ENCODE measurements at regions not wholly inside any gene's neighbourhood (a gene's known extent, or its start where the extent isn't known, plus 50 kb on each side); places are given as distances from the start of the nearest gene placed in this dataset.

DNA sequence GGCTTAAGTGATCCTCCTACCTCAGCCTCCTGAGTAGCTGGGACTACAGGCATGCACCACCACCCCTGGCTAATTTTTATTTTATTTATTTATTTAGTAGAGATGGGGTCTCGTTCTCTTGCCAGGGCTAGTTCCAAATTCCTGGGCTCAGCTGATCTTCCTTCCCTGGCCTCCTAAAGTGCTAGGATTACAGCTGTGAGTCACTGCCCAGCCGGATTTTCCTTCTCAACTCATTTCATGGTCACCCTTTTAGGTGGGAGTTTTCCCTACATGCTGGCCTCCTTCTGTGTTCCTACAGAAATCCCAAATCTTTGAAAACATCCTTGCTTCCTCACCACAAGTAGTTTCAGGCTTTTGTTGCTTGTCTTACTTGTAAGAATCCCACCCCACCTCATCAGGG lies 102.1 kb upstream of the SIAH1 start:
- H3K36me3 ChIP-seq: no peaks in the 10 kb centered on the region
- H3K4me3 ChIP-seq: no peak overlapping the region
- no peak overlapping the region for H3K27ac ChIP-seq
- H3K27me3 ChIP-seq (replicated peaks): no peaks in the 10 kb centered on the region
- H3K9me3 ChIP-seq (replicated peaks): no peaks in the 10 kb centered on the region
- peaks cover 4% of the 10 kb centered on the region; the same call in 1 of the 2 replicates for H3K4me1 ChIP-seq (replicated peaks)
- no peak for DNase-seq (ENCODE audit: low read depth in 1 of 2, low spot score in 2 of 2)

GRCh38 chr16:48481772-48482171 lies 96.6 kb upstream of the SIAH1 start:
- H3K27me3 ChIP-seq (replicated peaks): no peaks in the 10 kb centered on the region; the same call in 1 of the 2 replicates
- no peaks in the 10 kb centered on the region for H3K9me3 ChIP-seq (replicated peaks)
- no peak for DNase-seq (ENCODE audit: low read depth in 1 of 2, low spot score in 2 of 2)
- H3K36me3 ChIP-seq: no peaks in the 10 kb centered on the region
- H3K4me1 ChIP-seq (replicated peaks): no peaks in the 10 kb centered on the region
- H3K4me3 ChIP-seq: no peak overlapping the region
- H3K27ac ChIP-seq: no peak overlapping the region

DNA sequence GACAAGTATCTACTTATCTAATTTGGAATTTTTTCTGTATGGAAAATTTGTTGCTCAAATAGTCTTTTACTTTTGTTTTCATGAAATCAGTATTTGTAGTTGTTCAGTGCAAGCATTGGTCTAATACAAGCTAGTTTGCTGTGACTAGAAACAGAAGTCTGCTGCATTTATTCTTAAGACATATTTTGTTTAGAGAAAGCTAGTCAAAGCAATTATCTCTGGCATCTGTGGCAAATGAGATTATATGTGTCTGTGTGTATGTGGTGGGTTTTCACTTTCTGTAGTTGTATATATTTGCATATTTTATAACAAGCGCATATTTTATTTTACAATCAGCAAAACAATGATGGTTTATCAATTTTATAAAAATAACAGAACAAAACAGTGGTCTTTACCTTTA lies 96.0 kb upstream of the SIAH1 start:
- H3K4me1 ChIP-seq (replicated peaks): no peaks in the 10 kb centered on the region
- H3K27ac ChIP-seq: no peak overlapping the region
- no peak for DNase-seq (ENCODE audit: low read depth in 1 of 2, low spot score in 2 of 2)
- H3K9me3 ChIP-seq (replicated peaks): no peaks in the 10 kb centered on the region
- H3K36me3 ChIP-seq: no peaks in the 10 kb centered on the region
- H3K4me3 ChIP-seq: no peak overlapping the region
- H3K27me3 ChIP-seq (replicated peaks): no peaks in the 10 kb centered on the region; the same call in 1 of the 2 replicates

DNA sequence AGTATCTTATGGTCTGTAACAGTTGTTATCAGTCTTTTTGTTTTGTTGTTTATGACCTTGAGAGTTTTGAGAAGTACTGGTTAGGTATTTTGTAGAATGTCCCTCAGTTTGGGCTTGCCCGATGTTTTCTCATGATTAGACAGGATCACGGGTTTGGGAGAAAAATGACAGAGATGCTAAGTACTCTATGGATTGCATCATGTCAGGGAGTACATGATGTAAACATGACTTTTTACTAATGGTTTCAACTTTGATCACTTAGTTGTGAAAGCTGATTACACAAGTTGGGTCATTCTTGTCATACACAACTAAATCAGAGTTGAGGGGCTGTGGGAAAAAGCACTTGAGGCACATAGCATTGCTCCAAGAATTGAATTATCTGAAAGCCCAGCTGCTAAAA lies 94.7 kb upstream of the SIAH1 start:
- DNase-seq (ENCODE audit: low read depth in 1 of 2, low spot score in 2 of 2): no peak
- no peak overlapping the region for H3K27ac ChIP-seq
- no peaks in the 10 kb centered on the region; the same call in 1 of the 2 replicates for H3K27me3 ChIP-seq (replicated peaks)
- no peaks in the 10 kb centered on the region for H3K9me3 ChIP-seq (replicated peaks)
- no peaks in the 10 kb centered on the region for H3K4me1 ChIP-seq (replicated peaks)
- H3K36me3 ChIP-seq: no peaks in the 10 kb centered on the region
- H3K4me3 ChIP-seq: no peak overlapping the region

- H3K27ac ChIP-seq: no peak overlapping the region
- H3K27me3 ChIP-seq (replicated peaks): no peaks in the 10 kb centered on the region; the same call in 1 of the 2 replicates
- H3K9me3 ChIP-seq (replicated peaks): no peaks in the 10 kb centered on the region
- H3K4me3 ChIP-seq: no peak overlapping the region
- no peaks in the 10 kb centered on the region for H3K36me3 ChIP-seq
- no peaks in the 10 kb centered on the region for H3K4me1 ChIP-seq (replicated peaks)
- DNase-seq (ENCODE audit: low read depth in 1 of 2, low spot score in 2 of 2): no peak
Measured at GRCh38 chr16:48479329-48479728, 94.1 kb upstream of the SIAH1 start.

- H3K27ac ChIP-seq: no peak overlapping the region
- no peaks in the 10 kb centered on the region; the same call in 1 of the 2 replicates for H3K27me3 ChIP-seq (replicated peaks)
Measured at GRCh38 chr16:48478393-48478792, 93.2 kb upstream of the SIAH1 start.

GRCh38 chr16:48471435-48471834 lies 86.2 kb upstream of the SIAH1 start:
- Histone ChIP-seq H3K4me1 (replicated peaks) (no peaks in the 10 kb centered on the region), H3K4me3 (no peak overlapping the region), H3K27me3 (replicated peaks) (no peaks in the 10 kb centered on the region), H3K9me3 (replicated peaks) (no peaks in the 10 kb centered on the region), H3K27ac (no peak overlapping the region), H3K36me3 (no peaks in the 10 kb centered on the region)
- no peak for DNase-seq (ENCODE audit: low read depth in 1 of 2, low spot score in 2 of 2)

More at GRCh38 chr16:48478393-48478792, 93.2 kb upstream of the SIAH1 start:
- H3K4me1 ChIP-seq (replicated peaks): no peaks in the 10 kb centered on the region
- H3K4me3 ChIP-seq: no peak overlapping the region
- H3K9me3 ChIP-seq (replicated peaks): no peaks in the 10 kb centered on the region
- no peak for DNase-seq (ENCODE audit: low read depth in 1 of 2, low spot score in 2 of 2)
- no peaks in the 10 kb centered on the region for H3K36me3 ChIP-seq

DNA sequence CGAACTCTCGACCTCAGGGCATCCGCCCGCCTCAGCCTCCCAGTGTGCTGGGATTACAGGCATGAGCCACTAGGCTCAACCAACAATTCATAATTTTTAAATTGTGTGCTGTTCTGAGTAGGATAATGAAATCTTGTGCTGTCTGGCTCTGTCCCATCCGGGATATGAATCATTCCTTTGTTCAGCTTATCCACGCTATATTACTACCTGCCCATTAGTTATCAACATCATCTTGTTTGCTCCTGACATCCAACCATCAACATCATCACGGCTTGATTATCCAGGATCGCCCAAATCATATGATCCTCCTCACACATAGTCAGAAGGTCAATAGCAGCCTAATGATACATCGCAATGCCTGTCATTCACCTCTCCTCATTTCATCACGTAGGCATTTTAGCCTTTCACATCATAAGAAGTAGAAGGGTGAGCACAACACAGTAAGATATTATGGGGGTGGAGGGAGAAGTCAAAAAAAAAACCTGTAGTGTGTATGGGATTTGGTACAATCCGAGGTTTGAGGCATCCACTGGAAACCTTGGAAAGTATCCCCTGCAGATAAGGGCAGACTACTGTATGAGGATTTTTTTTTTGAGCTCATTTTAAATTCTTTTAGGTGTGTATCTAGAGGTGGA lies 77.0 kb upstream of the SIAH1 start:
- DNase-seq (ENCODE audit: low read depth in 1 of 2, low spot score in 2 of 2): no peak
- no peaks in the 10 kb centered on the region for H3K27me3 ChIP-seq (replicated peaks)
- H3K36me3 ChIP-seq: no peaks in the 10 kb centered on the region
- H3K9me3 ChIP-seq (replicated peaks): no peaks in the 10 kb centered on the region
- H3K27ac ChIP-seq: no peak overlapping the region
- H3K4me3 ChIP-seq: no peak overlapping the region
- H3K4me1 ChIP-seq (replicated peaks): peaks cover 12% of the 10 kb centered on the region

GRCh38 chr16:48459167-48459566 lies 74.0 kb upstream of the SIAH1 start:
- Histone ChIP-seq H3K4me1 (replicated peaks) (peaks cover 12% of the 10 kb centered on the region), H3K4me3 (no peak overlapping the region), H3K9me3 (replicated peaks) (no peaks in the 10 kb centered on the region), H3K27me3 (replicated peaks) (no peaks in the 10 kb centered on the region), H3K27ac (no peak overlapping the region), H3K36me3 (no peaks in the 10 kb centered on the region)
- DNase-seq (ENCODE audit: low read depth in 1 of 2, low spot score in 2 of 2): no peak

- Histone ChIP-seq H3K36me3 (no peaks in the 10 kb centered on the region), H3K4me1 (replicated peaks) (peaks cover 12% of the 10 kb centered on the region), H3K27me3 (replicated peaks) (no peaks in the 10 kb centered on the region), H3K27ac (no peak overlapping the region), H3K9me3 (replicated peaks) (no peaks in the 10 kb centered on the region), H3K4me3 (no peak overlapping the region)
- no peak for DNase-seq (ENCODE audit: low read depth in 1 of 2, low spot score in 2 of 2)
Measured at GRCh38 chr16:48454051-48454450, 68.8 kb upstream of the SIAH1 start.

DNA sequence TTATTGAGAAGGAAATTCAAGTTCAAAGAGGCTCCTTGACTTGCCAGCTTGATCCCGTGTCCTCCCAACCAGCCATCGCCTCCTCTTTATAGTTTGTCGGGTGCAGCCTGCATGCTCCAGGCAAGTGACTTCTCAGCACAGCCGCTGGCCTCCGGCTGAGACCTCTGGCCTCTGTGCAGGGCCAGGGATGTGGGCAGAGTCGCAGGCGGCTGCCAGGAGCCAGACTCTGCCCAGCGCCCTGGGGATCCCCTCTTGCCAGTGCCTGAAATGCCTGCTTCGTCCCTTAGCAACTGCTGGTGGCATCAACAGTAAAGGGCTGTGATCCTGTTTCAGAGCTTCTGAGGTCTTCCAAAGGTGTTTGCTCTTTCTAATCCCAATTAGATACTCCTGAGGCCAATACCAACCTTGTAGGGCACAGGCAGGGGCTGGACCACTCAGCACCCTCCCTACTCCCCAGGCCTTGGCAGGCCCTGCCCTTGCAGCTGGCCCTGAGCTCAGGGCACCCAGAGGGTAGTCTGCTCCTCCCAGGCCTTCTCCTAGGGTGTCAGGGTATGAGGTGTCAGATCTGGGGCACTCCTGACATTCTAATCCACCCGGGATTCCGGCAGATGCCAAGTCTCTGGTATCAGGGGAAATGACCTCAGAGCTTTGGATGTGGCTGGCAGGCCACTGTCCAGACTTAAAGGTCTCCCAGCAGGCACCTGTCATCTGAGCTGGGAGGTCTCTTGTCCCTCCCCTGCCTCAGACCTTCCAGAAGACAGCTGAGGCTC lies 68.0 kb upstream of the SIAH1 start:
- Histone ChIP-seq H3K9me3 (replicated peaks) (no peaks in the 10 kb centered on the region), H3K27ac (no peak overlapping the region), H3K4me1 (replicated peaks) (peaks cover 4% of the 10 kb centered on the region), H3K4me3 (no peak overlapping the region), H3K36me3 (no peaks in the 10 kb centered on the region), H3K27me3 (replicated peaks) (no peaks in the 10 kb centered on the region)
- no peak for DNase-seq (ENCODE audit: low read depth in 1 of 2, low spot score in 2 of 2)

DNA sequence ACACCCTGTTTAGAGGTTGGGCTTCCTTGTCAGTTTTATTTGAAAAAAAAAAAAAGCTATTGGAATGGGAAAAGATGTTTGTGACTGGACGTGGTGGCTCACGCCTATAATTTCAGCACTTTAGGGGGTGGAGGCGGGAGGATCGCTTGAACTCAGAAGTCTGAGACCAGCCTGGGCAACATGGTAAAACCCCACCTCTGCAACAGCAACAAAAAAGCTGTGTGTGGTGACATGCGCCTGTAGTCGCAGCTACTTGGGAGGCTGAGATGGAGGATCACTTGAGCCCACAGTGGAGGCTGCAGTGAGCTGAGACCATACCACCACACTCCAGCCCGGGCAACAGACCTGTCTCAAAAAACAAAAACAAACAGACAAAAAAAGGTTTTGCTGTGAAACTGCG lies 66.1 kb upstream of the SIAH1 start:
- no peak for DNase-seq (ENCODE audit: low read depth in 1 of 2, low spot score in 2 of 2)
- H3K27me3 ChIP-seq (replicated peaks): no peaks in the 10 kb centered on the region
- no peaks in the 10 kb centered on the region for H3K4me1 ChIP-seq (replicated peaks)
- H3K27ac ChIP-seq: no peak overlapping the region
- H3K36me3 ChIP-seq: no peaks in the 10 kb centered on the region
- no peaks in the 10 kb centered on the region for H3K9me3 ChIP-seq (replicated peaks)
- H3K4me3 ChIP-seq: no peak overlapping the region

GRCh38 chr16:48450367-48450766 lies 65.2 kb upstream of the SIAH1 start:
- DNase-seq (ENCODE audit: low read depth in 1 of 2, low spot score in 2 of 2): no peak
- Histone ChIP-seq H3K4me3 (no peak overlapping the region), H3K4me1 (replicated peaks) (peaks cover 3% of the 10 kb centered on the region), H3K27ac (no peak overlapping the region), H3K9me3 (replicated peaks) (no peaks in the 10 kb centered on the region), H3K36me3 (no peaks in the 10 kb centered on the region), H3K27me3 (replicated peaks) (no peaks in the 10 kb centered on the region)

- H3K27ac ChIP-seq: no peak overlapping the region
- no peak for DNase-seq (ENCODE audit: low read depth in 1 of 2, low spot score in 2 of 2)
- H3K4me1 ChIP-seq (replicated peaks): peaks cover 15% of the 10 kb centered on the region
- H3K36me3 ChIP-seq: no peaks in the 10 kb centered on the region
- H3K4me3 ChIP-seq: no peak overlapping the region
- H3K9me3 ChIP-seq (replicated peaks): no peaks in the 10 kb centered on the region
- H3K27me3 ChIP-seq (replicated peaks): no peaks in the 10 kb centered on the region
Measured at GRCh38 chr16:48448841-48449481, 63.7 kb upstream of the SIAH1 start.

All from SJSA1 (cell line).